Fibroblast of pulmonary artery (primary cell): ENCODE measurements at regions not wholly inside any gene's neighbourhood (a gene's known extent, or its start where the extent isn't known, plus 50 kb on each side); places are given as distances from the start of the nearest gene placed in this dataset.

Experiments used
- DNase-seq: peaks from one replicate; pipeline ENCODE4 v3.0.0-alpha.2; 2010; ENCODE audit warnings: low read depth
- H3K4me3 ChIP-seq: replicated peaks from 2 replicates; pipeline ENCODE4 v1.5.1; 2011; ENCODE audit warnings: low read depth, mild to moderate bottlenecking, control low read depth, low read length, moderate library complexity
- TF ChIP-seq, protein P1 (sequence below): IDR thresholded peaks from 2 replicates; pipeline ENCODE4 v1.5.1; 2011; ENCODE audit warnings: mild to moderate bottlenecking, control low read depth, low read length, inconsistent platforms; ENCODE audit errors: missing control alignments

- TF ChIP-seq, protein P1, sequence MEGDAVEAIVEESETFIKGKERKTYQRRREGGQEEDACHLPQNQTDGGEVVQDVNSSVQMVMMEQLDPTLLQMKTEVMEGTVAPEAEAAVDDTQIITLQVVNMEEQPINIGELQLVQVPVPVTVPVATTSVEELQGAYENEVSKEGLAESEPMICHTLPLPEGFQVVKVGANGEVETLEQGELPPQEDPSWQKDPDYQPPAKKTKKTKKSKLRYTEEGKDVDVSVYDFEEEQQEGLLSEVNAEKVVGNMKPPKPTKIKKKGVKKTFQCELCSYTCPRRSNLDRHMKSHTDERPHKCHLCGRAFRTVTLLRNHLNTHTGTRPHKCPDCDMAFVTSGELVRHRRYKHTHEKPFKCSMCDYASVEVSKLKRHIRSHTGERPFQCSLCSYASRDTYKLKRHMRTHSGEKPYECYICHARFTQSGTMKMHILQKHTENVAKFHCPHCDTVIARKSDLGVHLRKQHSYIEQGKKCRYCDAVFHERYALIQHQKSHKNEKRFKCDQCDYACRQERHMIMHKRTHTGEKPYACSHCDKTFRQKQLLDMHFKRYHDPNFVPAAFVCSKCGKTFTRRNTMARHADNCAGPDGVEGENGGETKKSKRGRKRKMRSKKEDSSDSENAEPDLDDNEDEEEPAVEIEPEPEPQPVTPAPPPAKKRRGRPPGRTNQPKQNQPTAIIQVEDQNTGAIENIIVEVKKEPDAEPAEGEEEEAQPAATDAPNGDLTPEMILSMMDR, result no peak
- no peak overlapping the region for H3K4me3 ChIP-seq
- no peak for DNase-seq
Observed at GRCh38 chr22:49282596-49282995, 545.1 kb downstream of the BRD1 start.

- TF ChIP-seq, protein P1, result no peak
- DNase-seq, result no peak
- no peak overlapping the region for H3K4me3 ChIP-seq
Observed at GRCh38 chr22:49281467-49282340, 546.0 kb downstream of the BRD1 start.

DNA sequence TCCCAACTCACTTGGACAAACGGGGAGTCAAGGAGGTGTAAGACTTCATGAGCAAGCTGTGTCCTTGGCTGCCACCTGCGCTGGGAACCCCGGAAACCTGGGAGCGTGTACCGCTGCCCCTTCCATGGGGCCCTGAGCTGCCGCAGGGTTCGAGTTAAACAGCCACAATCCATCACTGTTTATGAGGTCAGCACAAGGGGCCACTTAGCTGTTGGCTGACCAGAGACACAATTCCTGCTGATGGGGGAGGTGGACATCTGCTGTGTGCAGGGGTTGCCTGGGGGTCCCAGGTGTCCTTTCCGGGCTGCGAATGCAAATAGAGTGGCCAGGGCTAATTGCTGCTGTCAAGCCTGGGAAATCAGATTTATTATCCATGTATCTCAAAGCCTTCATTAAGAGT, 549.3 kb downstream of the BRD1 start:
- no peak for DNase-seq
- no peak overlapping the region for H3K4me3 ChIP-seq
- TF ChIP-seq, protein P1, result no peak

DNA sequence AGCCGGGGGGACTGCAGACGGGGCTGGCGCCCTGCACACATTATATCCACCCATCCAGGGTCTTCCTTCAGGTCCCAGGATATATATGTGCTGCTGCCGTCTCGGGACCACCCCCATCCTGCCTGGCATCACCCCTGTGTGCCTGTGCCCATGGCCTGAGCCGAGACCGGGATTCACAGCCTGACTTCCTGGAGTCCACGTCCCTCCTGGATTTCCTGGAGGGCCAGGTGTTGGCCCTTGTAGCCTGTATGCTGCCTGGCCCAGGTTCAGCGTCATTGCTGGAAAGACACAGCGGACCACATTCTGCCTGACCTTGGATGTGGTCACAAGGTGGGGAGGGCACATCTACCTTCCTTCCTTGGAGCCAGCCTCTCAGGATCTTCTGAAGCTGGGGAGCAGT, 551.1 kb downstream of the BRD1 start:
- no peak for DNase-seq
- H3K4me3 ChIP-seq, result no peak overlapping the region
- TF ChIP-seq, protein P1, result no peak

DNA sequence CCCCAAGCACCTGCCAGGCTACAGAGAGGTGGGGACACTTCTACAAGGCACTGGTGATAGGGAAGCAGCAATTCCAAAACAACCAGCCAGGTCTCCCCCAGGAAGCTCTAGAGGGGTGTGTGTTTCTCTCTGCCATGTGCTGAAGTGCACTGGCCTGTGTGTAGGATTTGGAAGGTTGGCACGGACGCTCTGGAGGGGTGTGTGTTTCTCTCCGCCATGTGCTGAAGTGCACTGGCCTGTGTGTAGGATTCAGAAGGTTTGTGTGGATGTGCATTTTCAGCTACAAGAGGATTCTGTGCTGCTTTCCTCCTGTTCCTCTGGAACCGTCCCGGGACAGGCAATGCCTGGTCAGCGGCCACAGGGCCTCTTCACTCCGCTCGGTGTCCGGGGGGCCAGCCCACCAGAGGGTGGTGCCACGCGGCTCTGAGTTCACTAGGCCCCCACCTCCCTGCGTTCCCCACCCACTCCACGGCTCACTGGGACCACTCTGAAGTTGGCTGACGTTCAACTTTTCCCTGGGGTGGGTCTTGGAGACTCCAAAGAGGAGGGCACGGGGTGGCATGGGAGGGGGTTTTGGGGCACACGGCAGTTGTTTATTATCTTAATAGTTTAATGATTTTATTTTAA, 552.8 kb downstream of the BRD1 start:
- TF ChIP-seq, protein P1, result no peak

DNA sequence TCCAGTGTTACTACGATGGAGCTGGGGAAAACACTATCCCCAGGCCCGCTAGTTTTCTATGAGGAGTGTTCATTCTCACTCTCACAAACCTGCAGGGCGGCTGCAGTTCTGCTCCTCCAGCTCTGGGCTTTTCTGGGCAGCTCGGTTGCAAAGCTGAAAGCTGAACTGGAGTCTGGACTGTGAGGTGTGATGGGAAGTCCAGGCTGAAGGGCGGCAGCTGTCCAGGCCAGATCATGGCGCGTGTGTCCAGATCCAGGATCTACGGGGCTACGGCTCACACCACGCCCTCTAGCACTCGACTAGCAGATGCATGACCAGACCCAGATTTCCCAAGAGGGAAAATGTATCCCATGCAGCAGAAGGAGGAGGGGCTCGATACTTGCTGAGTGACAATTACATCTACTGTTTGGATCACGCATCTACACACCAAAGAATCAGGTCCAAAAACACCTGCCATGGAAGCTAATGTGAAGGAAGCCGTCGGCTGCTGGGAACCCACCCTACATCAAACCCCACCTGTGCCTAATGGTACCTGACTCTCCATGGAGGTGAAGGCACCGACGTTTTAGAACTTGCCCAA, 555.0 kb downstream of the BRD1 start:
- TF ChIP-seq, protein P1, result no peak
- no peak overlapping the region for H3K4me3 ChIP-seq
- no peak for DNase-seq

More for the DNA sequence above, 552.8 kb downstream of the BRD1 start:
- H3K4me3 ChIP-seq, result no peak overlapping the region
- no peak for DNase-seq
